ENCODE measurements at regions not wholly inside any gene's neighbourhood (a gene's known extent, or its start where the extent isn't known, plus 50 kb on each side); places are given as distances from the start of the nearest gene placed in this dataset.
"Not testable (repeated sequence)": the region's sequence is repeated elsewhere in the genome, so short reads cannot be mapped to it uniquely, and the experiment has no call there.

- no peak for DNase-seq (ENCODE audit: low spot score in 2 of 2)
- TF ChIP-seq POLR2A (IDR thresholded peaks at IDR 0.05) (no peak), EP300 (IDR thresholded peaks at IDR 0.05) (no peak), CTCF (IDR thresholded peaks at IDR 0.05) (no peak)
- 90 to 91% methylated on average over 9 of the region's 9 CpGs for WGBS, 2 donors
- Histone ChIP-seq H3K27ac (no peak overlapping the region), H3K4me1 (no peaks in the 10 kb centered on the region), H3K27me3 (no peaks in the 10 kb centered on the region), H3K36me3 (no peaks in the 10 kb centered on the region), H3K4me3 (no peak overlapping the region), H3K9me3 (no peaks in the 10 kb centered on the region)
These were observed 97.2 kb downstream of the KDR start for GRCh38 chr4:55028196-55028595.

GRCh38 chr4:55027596-55027995 lies 97.8 kb downstream of the KDR start:
- H3K27ac ChIP-seq = no peak overlapping the region
- WGBS, 2 donors = 83 to 85% methylated on average over 2 of the region's 2 CpGs
- no peak for TF ChIP-seq CTCF (IDR thresholded peaks at IDR 0.05)
- TF ChIP-seq POLR2A (IDR thresholded peaks at IDR 0.05) = no peak
- no peak for TF ChIP-seq EP300 (IDR thresholded peaks at IDR 0.05)
- DNase-seq (ENCODE audit: low spot score in 2 of 2) = no peak
- H3K36me3 ChIP-seq = no peaks in the 10 kb centered on the region
- H3K27me3 ChIP-seq = no peaks in the 10 kb centered on the region
- no peaks in the 10 kb centered on the region for H3K4me1 ChIP-seq
- no peak overlapping the region for H3K4me3 ChIP-seq
- no peaks in the 10 kb centered on the region for H3K9me3 ChIP-seq

GRCh38 chr4:55025456-55025855 lies 99.9 kb downstream of the KDR start:
- H3K27me3 ChIP-seq; DNase-seq (ENCODE audit: low spot score in 2 of 2); H3K9me3 ChIP-seq; H3K4me1 ChIP-seq; H3K36me3 ChIP-seq; H3K4me3 ChIP-seq; H3K27ac ChIP-seq: not testable (repeated sequence)
- WGBS, 2 donors = 56 to 70% methylated on average over 6 of the region's 6 CpGs

- no peak for DNase-seq (ENCODE audit: low spot score in 2 of 2)
- no peaks in the 10 kb centered on the region for H3K36me3 ChIP-seq
- H3K9me3 ChIP-seq = no peaks in the 10 kb centered on the region
- H3K4me1 ChIP-seq = no peaks in the 10 kb centered on the region
- H3K4me3 ChIP-seq = no peak overlapping the region
- TF ChIP-seq CTCF (IDR thresholded peaks at IDR 0.05) (no peak), EP300 (IDR thresholded peaks at IDR 0.05) (no peak)
- 98 to 100% methylated on average over 2 of the region's 2 CpGs for WGBS, 2 donors
- H3K27ac ChIP-seq = no peak overlapping the region
- H3K27me3 ChIP-seq = no peaks in the 10 kb centered on the region
These were observed 102.4 kb downstream of the KDR start for GRCh38 chr4:55023030-55023429.

GRCh38 chr4:55021214-55021613 lies 104.2 kb downstream of the KDR start:
- DNase-seq (ENCODE audit: low spot score in 2 of 2) = no peak
- no peaks in the 10 kb centered on the region for H3K9me3 ChIP-seq
- TF ChIP-seq POLR2A (IDR thresholded peaks at IDR 0.05) (no peak), CTCF (IDR thresholded peaks at IDR 0.05) (no peak), EP300 (IDR thresholded peaks at IDR 0.05) (no peak)
- H3K27me3 ChIP-seq = no peaks in the 10 kb centered on the region
- 0% methylated on average over 1 of the region's 1 CpG for WGBS, 2 donors
- no peaks in the 10 kb centered on the region for H3K36me3 ChIP-seq
- H3K4me3 ChIP-seq = no peak overlapping the region
- no peaks in the 10 kb centered on the region for H3K4me1 ChIP-seq
- no peak overlapping the region for H3K27ac ChIP-seq

- TF ChIP-seq EP300 (IDR thresholded peaks at IDR 0.05) (no peak), POLR2A (IDR thresholded peaks at IDR 0.05) (no peak), CTCF (IDR thresholded peaks at IDR 0.05) (no peak)
- WGBS, 2 donors = 62 to 70% methylated on average over 2 of the region's 2 CpGs
- Histone ChIP-seq H3K36me3 (no peaks in the 10 kb centered on the region), H3K4me1 (no peaks in the 10 kb centered on the region), H3K27ac (no peak overlapping the region), H3K9me3 (no peaks in the 10 kb centered on the region), H3K4me3 (no peak overlapping the region), H3K27me3 (no peaks in the 10 kb centered on the region)
- no peak for DNase-seq (ENCODE audit: low spot score in 2 of 2)
These were observed 105.3 kb downstream of the KDR start for GRCh38 chr4:55020131-55020530.

Data from tibial nerve (tissue), 4 donors.